Activated CD8-positive, alpha-beta T cell treated with anti-CD3 and anti-CD28 coated beads for 36 hours (primary cell): ENCODE measurements at regions not wholly inside any gene's neighbourhood (a gene's known extent, or its start where the extent isn't known, plus 50 kb on each side); places are given as distances from the start of the nearest gene placed in this dataset.

Experiments used
- ATAC-seq: fragments of 200-7000 bp; cut with Tn5 transposase; one replicate; pipeline ENCODE4 v1.10.0; 2021; ENCODE audit warnings: mild to moderate bottlenecking, moderate library complexity
- CTCF ChIA-PET: fragments of 350-600 bp; sonication (Branson Sonifier 250); formaldehyde crosslinking; loops from one replicate; lab custom pipeline; 2021; ENCODE audit warnings: antibody characterized with exemption; lab: Charles Lee
- POLR2A ChIA-PET: fragments of 350-600 bp; sonication (Branson Sonifier 250); formaldehyde crosslinking; loops from one replicate; lab custom pipeline; 2021; ENCODE audit warnings: antibody characterized with exemption; lab: Charles Lee
- DNase-seq: peaks from one replicate; pipeline ENCODE4 v3.0.0-alpha.2; 2020
- H3K27ac Mint-ChIP-seq: one replicate; pipeline ENCODE4 v1.8.0; 2021; ENCODE audit warnings: mild to moderate bottlenecking, mixed read lengths
- H3K27me3 Mint-ChIP-seq: one replicate; pipeline ENCODE4 v1.8.0; 2021; ENCODE audit warnings: mixed read lengths
- H3K36me3 Mint-ChIP-seq: one replicate; pipeline ENCODE4 v1.8.0; 2021; ENCODE audit warnings: low read depth, mixed read lengths
- H3K4me1 Mint-ChIP-seq: one replicate; pipeline ENCODE4 v1.8.0; 2021; ENCODE audit warnings: low read depth, mixed read lengths
- H3K4me3 Mint-ChIP-seq: one replicate; pipeline ENCODE4 v1.8.0; 2021; ENCODE audit warnings: mild to moderate bottlenecking, moderate library complexity, mixed read lengths
- H3K9me3 Mint-ChIP-seq: one replicate; pipeline ENCODE4 v1.8.0; 2021; ENCODE audit warnings: mixed read lengths
- CTCF ChIP-seq: fragments of 200-600 bp; IDR thresholded peaks from one replicate; pipeline ENCODE4 v1.8.0; 2022; ENCODE audit warnings: antibody characterized with exemption, mild to moderate bottlenecking
- intact Hi-C: fragments of 100-400 bp; cut with micrococcal nuclease; formaldehyde crosslinking; loops from one replicate; pipeline ENCODE4 v1.10.0; 2022

- no peak for TF ChIP-seq CTCF
- ATAC-seq (no peak), DNase-seq (no peak)
- H3K4me3 Mint-ChIP-seq = no peak overlapping the region
- CTCF ChIA-PET = no interaction called here
- no peaks in the 10 kb centered on the region for H3K27me3 Mint-ChIP-seq
- no peak overlapping the region for H3K27ac Mint-ChIP-seq
- no peaks in the 10 kb centered on the region for H3K9me3 Mint-ChIP-seq
- H3K36me3 Mint-ChIP-seq = peaks cover 2% of the 10 kb centered on the region
- no peaks in the 10 kb centered on the region for H3K4me1 Mint-ChIP-seq
- intact Hi-C loops = no loop called here
- POLR2A ChIA-PET = no interaction called here
These were observed 55.2 kb downstream of the RTL3 start for GRCh38 chrX:78603908-78604307.

- H3K27ac Mint-ChIP-seq = no peak overlapping the region
- no peaks in the 10 kb centered on the region for H3K4me1 Mint-ChIP-seq
- peak; percentile 35 for DNase-seq
- intact Hi-C loops = no loop called here
- peak; percentile 21 for TF ChIP-seq CTCF
- ATAC-seq = no peak
- H3K9me3 Mint-ChIP-seq = peaks cover 7% of the 10 kb centered on the region
- POLR2A ChIA-PET = no interaction called here
- H3K27me3 Mint-ChIP-seq = no peaks in the 10 kb centered on the region
- CTCF ChIA-PET = interaction anchor here (0.8 to 1.6 kb wide), 7 partner anchors 40 to 486 kb away, joined by 3 to 4 read pairs (median 3); no protein-coding TSS in a partner anchor
- no peak overlapping the region for H3K4me3 Mint-ChIP-seq
- H3K36me3 Mint-ChIP-seq = peaks cover 2% of the 10 kb centered on the region
These were observed 63.1 kb downstream of the RTL3 start for GRCh38 chrX:78595901-78596502.

- ChIA-PET POLR2A (no interaction called here), CTCF (interaction anchor here (1.1 kb wide), 1 partner anchor 292 kb away, joined by 3 read pairs; no protein-coding TSS in a partner anchor)
These were observed 65.4 kb downstream of the RTL3 start for GRCh38 chrX:78593701-78594100.

GRCh38 chrX:78592030-78592429 lies 67.1 kb downstream of the RTL3 start:
- intact Hi-C loops = no loop called here

More at GRCh38 chrX:78593701-78594100, 65.4 kb downstream of the RTL3 start:
- intact Hi-C loops = no loop called here
- TF ChIP-seq CTCF = no peak
- H3K36me3 Mint-ChIP-seq = no peaks in the 10 kb centered on the region
- H3K4me1 Mint-ChIP-seq = no peaks in the 10 kb centered on the region
- DNase-seq = no peak
- ATAC-seq = no peak
- peaks cover 7% of the 10 kb centered on the region for H3K9me3 Mint-ChIP-seq
- no peak overlapping the region for H3K27ac Mint-ChIP-seq
- no peak overlapping the region for H3K4me3 Mint-ChIP-seq
- H3K27me3 Mint-ChIP-seq = no peaks in the 10 kb centered on the region

More at GRCh38 chrX:78592030-78592429, 67.1 kb downstream of the RTL3 start:
- CTCF ChIA-PET = no interaction called here
- POLR2A ChIA-PET = no interaction called here
- no peaks in the 10 kb centered on the region for H3K36me3 Mint-ChIP-seq
- ATAC-seq (no peak), DNase-seq (no peak)
- no peak overlapping the region for H3K27ac Mint-ChIP-seq
- TF ChIP-seq CTCF = no peak
- H3K9me3 Mint-ChIP-seq = peaks cover 7% of the 10 kb centered on the region
- H3K4me3 Mint-ChIP-seq = no peak overlapping the region
- H3K4me1 Mint-ChIP-seq = no peaks in the 10 kb centered on the region
- H3K27me3 Mint-ChIP-seq = no peaks in the 10 kb centered on the region
